ENCODE measurements at regions not wholly inside any gene's neighbourhood (a gene's known extent, or its start where the extent isn't known, plus 50 kb on each side); places are given as distances from the start of the nearest gene placed in this dataset.

- TF ChIP-seq, protein P1, sequence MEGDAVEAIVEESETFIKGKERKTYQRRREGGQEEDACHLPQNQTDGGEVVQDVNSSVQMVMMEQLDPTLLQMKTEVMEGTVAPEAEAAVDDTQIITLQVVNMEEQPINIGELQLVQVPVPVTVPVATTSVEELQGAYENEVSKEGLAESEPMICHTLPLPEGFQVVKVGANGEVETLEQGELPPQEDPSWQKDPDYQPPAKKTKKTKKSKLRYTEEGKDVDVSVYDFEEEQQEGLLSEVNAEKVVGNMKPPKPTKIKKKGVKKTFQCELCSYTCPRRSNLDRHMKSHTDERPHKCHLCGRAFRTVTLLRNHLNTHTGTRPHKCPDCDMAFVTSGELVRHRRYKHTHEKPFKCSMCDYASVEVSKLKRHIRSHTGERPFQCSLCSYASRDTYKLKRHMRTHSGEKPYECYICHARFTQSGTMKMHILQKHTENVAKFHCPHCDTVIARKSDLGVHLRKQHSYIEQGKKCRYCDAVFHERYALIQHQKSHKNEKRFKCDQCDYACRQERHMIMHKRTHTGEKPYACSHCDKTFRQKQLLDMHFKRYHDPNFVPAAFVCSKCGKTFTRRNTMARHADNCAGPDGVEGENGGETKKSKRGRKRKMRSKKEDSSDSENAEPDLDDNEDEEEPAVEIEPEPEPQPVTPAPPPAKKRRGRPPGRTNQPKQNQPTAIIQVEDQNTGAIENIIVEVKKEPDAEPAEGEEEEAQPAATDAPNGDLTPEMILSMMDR (IDR thresholded peaks at IDR 0.05): no peak
- TF ChIP-seq POLR2AphosphoS5 (IDR thresholded peaks at IDR 0.05): no peak
Observed at GRCh38 chr1:72937905-72938304, 655.6 kb upstream of the NEGR1 start.

All from sigmoid colon (tissue), 4 donors.